H9 (cell line): ENCODE measurements at regions not wholly inside any gene's neighbourhood (a gene's known extent, or its start where the extent isn't known, plus 50 kb on each side); places are given as distances from the start of the nearest gene placed in this dataset.

Experiments
- DNase-seq: peaks from one replicate; pipeline ENCODE4 v3.0.0-alpha.2; 2017
- H2AFZ ChIP-seq: one replicate; pipeline ENCODE4 v1.6.1; 2013; ENCODE audit warnings: mild to moderate bottlenecking, low read length, control low read depth, moderate library complexity
- H2AK5ac ChIP-seq: 2 replicates; pipeline ENCODE4 v1.6.1; 2013; ENCODE audit warnings: low read length, control low read depth, mixed read lengths; ENCODE audit not compliant: insufficient read length
- H2BK120ac ChIP-seq: one replicate; pipeline ENCODE4 v1.6.1; 2013; ENCODE audit warnings: low read depth, mild to moderate bottlenecking, low read length, control low read depth, inconsistent platforms; ENCODE audit not compliant: poor library complexity, severe bottlenecking
- H2BK12ac ChIP-seq: 2 replicates; pipeline ENCODE4 v1.6.1; 2013; ENCODE audit warnings: low read length, control low read depth, mixed read lengths, low read depth; ENCODE audit not compliant: insufficient read length
- H2BK15ac ChIP-seq: 2 replicates; pipeline ENCODE4 v1.6.1; 2013; ENCODE audit warnings: low read depth, low read length, control low read depth
- H2BK20ac ChIP-seq: one replicate; pipeline ENCODE4 v1.6.1; 2013; ENCODE audit warnings: low read depth, mild to moderate bottlenecking, low read length, control low read depth, inconsistent platforms; ENCODE audit not compliant: poor library complexity, severe bottlenecking
- H2BK5ac ChIP-seq: 2 replicates; pipeline ENCODE4 v1.6.1; 2013; ENCODE audit warnings: low read length, control low read depth, mixed read lengths; ENCODE audit not compliant: insufficient read length
- H3K14ac ChIP-seq: 2 replicates; pipeline ENCODE4 v1.6.1; 2013; ENCODE audit warnings: low read length, control low read depth; ENCODE audit not compliant: insufficient read depth
- H3K18ac ChIP-seq: 2 replicates; pipeline ENCODE4 v1.6.1; 2013; ENCODE audit warnings: low read depth, mild to moderate bottlenecking, mixed read lengths, low read length, control low read depth; ENCODE audit not compliant: insufficient read length
- H3K23ac ChIP-seq: 2 replicates; pipeline ENCODE4 v1.6.1; 2013; ENCODE audit warnings: low read length, control low read depth, mixed read lengths, low read depth; ENCODE audit not compliant: insufficient read length
- H3K23me2 ChIP-seq: 2 replicates; pipeline ENCODE4 v1.6.1; 2013; ENCODE audit warnings: low read depth, mild to moderate bottlenecking, mixed read lengths, low read length, control low read depth; ENCODE audit not compliant: insufficient read length, poor library complexity, severe bottlenecking
- H3K27ac ChIP-seq: 2 replicates; pipeline ENCODE4 v1.5.1; 2013; ENCODE audit warnings: low read length, control low read depth, mixed read lengths, low read depth; ENCODE audit not compliant: insufficient read length
- H3K27me3 ChIP-seq: 2 replicates; pipeline ENCODE4 v1.6.1; 2013; ENCODE audit warnings: low read length, control low read depth, inconsistent platforms; ENCODE audit not compliant: insufficient read depth
- H3K4ac ChIP-seq: 2 replicates; pipeline ENCODE4 v1.6.1; 2013; ENCODE audit warnings: low read depth, mild to moderate bottlenecking, control low read depth, inconsistent platforms, low read length, moderate library complexity
- H3K4me1 ChIP-seq: 2 replicates; pipeline ENCODE4 v1.6.1; 2013; ENCODE audit warnings: low read length, control low read depth, inconsistent platforms; ENCODE audit not compliant: insufficient read depth
- H3K4me2 ChIP-seq: 2 replicates; pipeline ENCODE4 v1.6.1; 2013; ENCODE audit warnings: low read length, control low read depth, mixed read lengths; ENCODE audit not compliant: insufficient read length, insufficient read depth
- H3K56ac ChIP-seq: 2 replicates; pipeline ENCODE4 v1.6.1; 2013; ENCODE audit warnings: low read depth, mild to moderate bottlenecking, mixed read lengths, low read length, control low read depth; ENCODE audit not compliant: insufficient read length
- H3K79me1 ChIP-seq: 2 replicates; pipeline ENCODE4 v1.6.1; 2013; ENCODE audit warnings: low read depth, mild to moderate bottlenecking, moderate library complexity, low read length, control low read depth, inconsistent platforms; ENCODE audit not compliant: insufficient read depth, poor library complexity, severe bottlenecking
- H3K79me2 ChIP-seq: 2 replicates; pipeline ENCODE4 v1.6.1; 2013; ENCODE audit warnings: low read length, control low read depth, inconsistent platforms; ENCODE audit not compliant: insufficient read depth
- H3K9ac ChIP-seq: 2 replicates; pipeline ENCODE4 v1.6.1; 2013; ENCODE audit warnings: low read length, control low read depth, mixed read lengths; ENCODE audit not compliant: insufficient read length; ENCODE audit errors: extremely low read depth
- H3K9me3 ChIP-seq: one replicate; pipeline ENCODE4 v1.6.1; 2013; ENCODE audit warnings: low read depth, low read length, inconsistent platforms; ENCODE audit not compliant: control insufficient read depth
- H3T11ph ChIP-seq: one replicate; pipeline ENCODE4 v1.6.1; 2013; ENCODE audit warnings: mild to moderate bottlenecking, low read length, control low read depth, inconsistent platforms
- H4K20me1 ChIP-seq: one replicate; pipeline ENCODE4 v1.6.1; 2013; ENCODE audit not compliant: control insufficient read depth, insufficient read length, insufficient read depth
- H4K5ac ChIP-seq: 2 replicates; pipeline ENCODE4 v1.6.1; 2013; ENCODE audit warnings: low read depth, mild to moderate bottlenecking, mixed read lengths, low read length, control low read depth; ENCODE audit not compliant: insufficient read length
- H4K8ac ChIP-seq: replicated peaks from 2 replicates; pipeline ENCODE4 v1.6.1; 2013; ENCODE audit warnings: low read length, control low read depth, mixed read lengths, low read depth; ENCODE audit not compliant: insufficient read length
- H4K91ac ChIP-seq: 2 replicates; pipeline ENCODE4 v1.6.1; 2013; ENCODE audit warnings: low read depth, mild to moderate bottlenecking, moderate library complexity, mixed read lengths, low read length, control low read depth; ENCODE audit not compliant: insufficient read length
- H3K27ac Mint-ChIP-seq, 3 experiments: 2 replicates in 2 of 3; 3 replicates in 1 of 3; pipeline ENCODE4 v1.8.0; 2020 to 2021; ENCODE audit warnings: mixed read lengths in 3 of 3, mild to moderate bottlenecking in 1 of 3, moderate library complexity in 1 of 3
- H3K27me3 Mint-ChIP-seq: 2 replicates; pipeline ENCODE4 v1.8.0; 2021; ENCODE audit warnings: low read depth, mild to moderate bottlenecking, moderate library complexity, mixed read lengths
- H3K36me3 Mint-ChIP-seq, 3 experiments: 2 replicates in 2 of 3; 3 replicates in 1 of 3; pipeline ENCODE4 v1.8.0; 2020 to 2021; ENCODE audit warnings: low read depth in 3 of 3, mixed read lengths in 3 of 3; ENCODE audit not compliant: insufficient read depth in 1 of 3
- H3K4me1 Mint-ChIP-seq, 2 experiments: 2 replicates each; pipeline ENCODE4 v1.8.0; 2020; ENCODE audit warnings: mixed read lengths in 2 of 2
- H3K4me3 Mint-ChIP-seq, 2 experiments: 2 replicates in 1 of 2; 3 replicates in 1 of 2; pipeline ENCODE4 v1.8.0; 2020 to 2021; ENCODE audit warnings: mild to moderate bottlenecking in 2 of 2, mixed read lengths in 2 of 2, moderate library complexity in 1 of 2
- H3K9me3 Mint-ChIP-seq, 2 experiments: 2 replicates in 1 of 2; 3 replicates in 1 of 2; pipeline ENCODE4 v1.8.0; 2020; ENCODE audit warnings: mild to moderate bottlenecking in 2 of 2, mixed read lengths in 2 of 2, moderate library complexity in 1 of 2
- CTCF ChIP-seq: fragments of 200-600 bp; sonication (generic); conservative IDR thresholded peaks from 3 replicates; pipeline ENCODE4 v1.8.0; 2021; ENCODE audit warnings: antibody characterized with exemption, mild to moderate bottlenecking
- WGBS: extraction: QIAGEN DNeasy Blood & Tissue Kit; methylation state at CpG from one replicate; pipeline ENCODE4 v1.1.7; 2013; ENCODE audit warnings: missing lambda C conversion rate, low lambda C conversion rate, mixed read lengths; ENCODE audit not compliant: insufficient read length; ENCODE audit errors: extremely low coverage; 5-methylcytosine and 5-hydroxymethylcytosine counted together

- Histone ChIP-seq H2BK12ac (no peak overlapping the region), H3K4me2 (no peak overlapping the region), H3K18ac (no peak overlapping the region), H3K79me1 (no peaks in the 10 kb centered on the region), H3K9me3 (no peaks in the 10 kb centered on the region), H2BK15ac (no peak overlapping the region), H3K4me1 (no peaks in the 10 kb centered on the region), H3K4ac (no peak overlapping the region), H4K20me1 (no peaks in the 10 kb centered on the region), H2BK20ac (no peak overlapping the region), H3K14ac (no peak overlapping the region), H3K56ac (no peak overlapping the region), H4K91ac (no peak overlapping the region), H3K9ac (no peak overlapping the region), H2AK5ac (no peak overlapping the region), H3K27ac (no peak overlapping the region), H2BK120ac (no peak overlapping the region), H3K79me2 (no peaks in the 10 kb centered on the region), H4K8ac (no peak overlapping the region), H2AFZ (no peak overlapping the region), H3K23ac (no peak overlapping the region), H3K27me3 (no peaks in the 10 kb centered on the region), H2BK5ac (no peak overlapping the region), H3T11ph (no peak overlapping the region), H3K23me2 (no peaks in the 10 kb centered on the region), H4K5ac (no peak overlapping the region)
- H3K36me3 Mint-ChIP-seq: no peaks in the 10 kb centered on the region
- no peaks in the 10 kb centered on the region; a peak in 2 of 5 replicates for H3K9me3 Mint-ChIP-seq
- H3K27ac Mint-ChIP-seq: no peak overlapping the region
- DNase-seq: no peak
- no peak for TF ChIP-seq CTCF
- H3K4me3 Mint-ChIP-seq: no peak overlapping the region
- WGBS: no CpG with 5 or more reads among the region's 1 CpG
- H3K27me3 Mint-ChIP-seq: no peaks in the 10 kb centered on the region
- peaks cover 0 to 8% of the 10 kb centered on the region in 2 experiments; a peak in 2 of 4 replicates for H3K4me1 Mint-ChIP-seq
These were observed 383.8 kb downstream of the GRXCR1 start for GRCh38 chr4:43276321-43276720.
